Lower lobe of right lung (tissue), 2 donors: ENCODE measurements at regions not wholly inside any gene's neighbourhood (a gene's known extent, or its start where the extent isn't known, plus 50 kb on each side); places are given as distances from the start of the nearest gene placed in this dataset.
A peak's percentile ranks its signal among the peaks of the same experiment; 100 is the strongest.

Experiments used
- ATAC-seq, 2 donors: fragments of 200-7000 bp; cut with Tn5 transposase; one replicate each; pipeline ENCODE4 v1.9.1; 2020 to 2022; ENCODE audit warnings: mild to moderate bottlenecking in 2 of 2, moderate library complexity in 2 of 2
- DNase-seq: peaks from one replicate; pipeline ENCODE4 v3.0.0-alpha.2; 2020
- H3K27ac ChIP-seq: fragments of 200-600 bp; one replicate; pipeline ENCODE4 v1.8.0; 2022
- H3K27me3 ChIP-seq: fragments of 200-600 bp; one replicate; pipeline ENCODE4 v1.8.0; 2022; ENCODE audit warnings: low read depth
- H3K36me3 ChIP-seq: fragments of 200-600 bp; one replicate; pipeline ENCODE4 v1.8.0; 2022; ENCODE audit warnings: mild to moderate bottlenecking
- H3K4me1 ChIP-seq: fragments of 200-600 bp; one replicate; pipeline ENCODE4 v1.8.0; 2022
- H3K4me3 ChIP-seq: fragments of 200-600 bp; one replicate; pipeline ENCODE4 v1.8.0; 2022; ENCODE audit warnings: mild to moderate bottlenecking
- H3K9me3 ChIP-seq: fragments of 200-600 bp; one replicate; pipeline ENCODE4 v1.8.0; 2022
- CTCF ChIP-seq: fragments of 200-600 bp; IDR thresholded peaks from one replicate; pipeline ENCODE4 v1.8.0; 2022; ENCODE audit warnings: antibody characterized with exemption, mild to moderate bottlenecking
- intact Hi-C: fragments of 100-400 bp; cut with DNase I; formaldehyde crosslinking; loops from one replicate; pipeline ENCODE4 v1.11.0; 2022
- donor health status: DM: no; HTN: yes; CAD: no; lungs with severe emphysema.

- ATAC-seq (peak; percentile 80 to 87), DNase-seq (no peak)
- Histone ChIP-seq H3K4me3 (no peak overlapping the region), H3K36me3 (no peaks in the 10 kb centered on the region), H3K9me3 (no peaks in the 10 kb centered on the region), H3K27ac (peak overlapping the region; percentile 73), H3K4me1 (peaks cover 27% of the 10 kb centered on the region), H3K27me3 (no peaks in the 10 kb centered on the region)
- TF ChIP-seq CTCF, result peak; percentile 89
- intact Hi-C loops, result loop anchor here (2.0 to 10.0 kb wide), 2 partner anchors 194 to 482 kb away; no protein-coding TSS in a partner anchor
Observed at GRCh38 chr1:66446261-66447001, 87.5 kb upstream of the SGIP1 start.

- intact Hi-C loops, result no loop called here
- DNase-seq (no peak), ATAC-seq (peak; percentile 25 to 54)
- TF ChIP-seq CTCF, result no peak
- H3K9me3 ChIP-seq, result no peaks in the 10 kb centered on the region
- no peak overlapping the region for H3K27ac ChIP-seq
- no peak overlapping the region for H3K4me3 ChIP-seq
- H3K27me3 ChIP-seq, result no peaks in the 10 kb centered on the region
- peaks cover 27% of the 10 kb centered on the region for H3K4me1 ChIP-seq
- H3K36me3 ChIP-seq, result no peaks in the 10 kb centered on the region
Observed at GRCh38 chr1:66450043-66450514, 83.9 kb upstream of the SGIP1 start.

- no peak for DNase-seq
- no peak overlapping the region for H3K27ac ChIP-seq
- intact Hi-C loops, result no loop called here
- H3K36me3 ChIP-seq, result no peaks in the 10 kb centered on the region
- no peak for TF ChIP-seq CTCF
- peaks cover 19% of the 10 kb centered on the region for H3K4me1 ChIP-seq
- H3K4me3 ChIP-seq, result no peak overlapping the region
- no peaks in the 10 kb centered on the region for H3K9me3 ChIP-seq
- no peak for ATAC-seq
- no peaks in the 10 kb centered on the region for H3K27me3 ChIP-seq
Observed at GRCh38 chr1:66450847-66451246, 83.1 kb upstream of the SGIP1 start.

GRCh38 chr1:66452162-66452561 lies 81.8 kb upstream of the SGIP1 start:
- ATAC-seq, result no peak
- H3K9me3 ChIP-seq, result no peaks in the 10 kb centered on the region
- DNase-seq, result no peak
- TF ChIP-seq CTCF, result peak; percentile 16
- intact Hi-C loops, result no loop called here
- peaks cover 14% of the 10 kb centered on the region for H3K4me1 ChIP-seq
- H3K27me3 ChIP-seq, result no peaks in the 10 kb centered on the region
- no peaks in the 10 kb centered on the region for H3K36me3 ChIP-seq
- H3K27ac ChIP-seq, result no peak overlapping the region
- H3K4me3 ChIP-seq, result no peak overlapping the region

DNA sequence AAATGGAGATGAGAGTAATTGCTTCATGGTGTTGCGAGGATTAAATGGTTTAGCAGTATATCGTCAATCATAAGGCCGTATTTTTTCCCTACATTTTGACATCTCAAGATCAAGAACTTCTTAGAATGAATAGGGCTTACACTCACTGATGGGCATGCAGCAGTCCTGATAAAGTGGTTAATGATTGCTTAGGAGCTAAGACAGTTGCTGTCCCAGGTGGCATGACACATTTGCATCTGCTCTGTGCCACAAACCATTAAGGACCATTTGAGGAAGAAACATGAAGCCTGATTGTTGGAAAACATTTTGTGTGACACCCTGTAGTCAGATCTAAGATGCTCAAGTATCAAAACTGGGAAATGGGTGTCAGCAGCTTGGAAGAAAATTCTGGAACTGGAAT lies 81.0 kb upstream of the SGIP1 start:
- DNase-seq, result no peak
- ATAC-seq, result no peak

More for the DNA sequence above, 81.0 kb upstream of the SGIP1 start:
- Histone ChIP-seq H3K27me3 (no peaks in the 10 kb centered on the region), H3K36me3 (no peaks in the 10 kb centered on the region), H3K27ac (no peak overlapping the region), H3K9me3 (no peaks in the 10 kb centered on the region), H3K4me3 (no peak overlapping the region), H3K4me1 (peaks cover 14% of the 10 kb centered on the region)
- TF ChIP-seq CTCF, result no peak
- intact Hi-C loops, result no loop called here
